Esophagus muscularis mucosa (tissue), 4 donors: ENCODE measurements at regions not wholly inside any gene's neighbourhood (a gene's known extent, or its start where the extent isn't known, plus 50 kb on each side); places are given as distances from the start of the nearest gene placed in this dataset.

ENCODE experiments used
- CTCF ChIP-seq, 3 experiments: fragments of 200-600 bp in 2 of 3; fragments of 450-650 bp in 1 of 3; sonication (generic) in 2 of 3; IDR thresholded peaks; one replicate each; pipeline ENCODE4 v1.5.1; 2017 to 2019; ENCODE audit warnings: antibody characterized with exemption in 3 of 3, mild to moderate bottlenecking in 2 of 3, moderate library complexity in 1 of 3
- EP300 ChIP-seq: sonication (generic); formaldehyde crosslinking; IDR thresholded peaks from one replicate; pipeline ENCODE4 v1.6.1; 2017; ENCODE audit warnings: antibody characterized with exemption
- POLR2A ChIP-seq: fragments of 450-650 bp; IDR thresholded peaks from one replicate; pipeline ENCODE4 v1.6.1; 2017; ENCODE audit warnings: antibody characterized with exemption, moderate library complexity, mild to moderate bottlenecking, low read depth
- POLR2AphosphoS5 ChIP-seq, 2 donors: sonication (generic); formaldehyde crosslinking; IDR thresholded peaks; one replicate each; pipeline ENCODE4 v1.6.1; 2017; ENCODE audit warnings: antibody characterized with exemption in 2 of 2

GRCh38 chr3:18657858-18658820, 233.0 kb upstream of the SATB1 start:
- TF ChIP-seq CTCF (IDR thresholded peaks at IDR 0.05) (no peak), EP300 (no peak), POLR2A (no peak), POLR2AphosphoS5 (IDR thresholded peaks at IDR 0.05) (no peak)
